ENCODE measurements at regions not wholly inside any gene's neighbourhood (a gene's known extent, or its start where the extent isn't known, plus 50 kb on each side); places are given as distances from the start of the nearest gene placed in this dataset.
"Not testable (repeated sequence)": the region's sequence is repeated elsewhere in the genome, so short reads cannot be mapped to it uniquely, and the experiment has no call there.

DNA sequence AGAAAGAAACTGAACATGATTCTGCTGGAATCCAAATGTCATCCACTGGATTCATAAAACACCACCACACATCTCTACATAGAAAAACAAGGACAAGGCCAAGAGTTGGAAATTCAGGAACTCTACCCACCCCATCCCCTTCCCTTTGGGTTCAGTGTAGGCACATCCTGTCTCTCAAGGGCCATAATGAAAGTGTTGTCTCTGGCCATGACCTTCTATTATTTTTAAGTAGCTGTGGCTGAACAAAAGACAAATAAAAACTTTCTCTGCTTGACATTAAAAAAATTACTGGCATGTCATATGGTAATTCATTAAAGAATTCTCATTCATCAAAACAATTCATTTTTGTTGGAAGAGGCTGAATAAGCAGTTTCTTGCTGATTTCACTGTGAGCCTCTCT is 54.9 kb upstream of the ZBTB18 start:
- DNase-seq = no peak

GRCh38 chr1:243991650-243992049 is 59.4 kb upstream of the ZBTB18 start:
- no peak for DNase-seq

GRCh38 chr1:243984788-243985187 is 66.3 kb upstream of the ZBTB18 start:
- DNase-seq = no peak

DNA sequence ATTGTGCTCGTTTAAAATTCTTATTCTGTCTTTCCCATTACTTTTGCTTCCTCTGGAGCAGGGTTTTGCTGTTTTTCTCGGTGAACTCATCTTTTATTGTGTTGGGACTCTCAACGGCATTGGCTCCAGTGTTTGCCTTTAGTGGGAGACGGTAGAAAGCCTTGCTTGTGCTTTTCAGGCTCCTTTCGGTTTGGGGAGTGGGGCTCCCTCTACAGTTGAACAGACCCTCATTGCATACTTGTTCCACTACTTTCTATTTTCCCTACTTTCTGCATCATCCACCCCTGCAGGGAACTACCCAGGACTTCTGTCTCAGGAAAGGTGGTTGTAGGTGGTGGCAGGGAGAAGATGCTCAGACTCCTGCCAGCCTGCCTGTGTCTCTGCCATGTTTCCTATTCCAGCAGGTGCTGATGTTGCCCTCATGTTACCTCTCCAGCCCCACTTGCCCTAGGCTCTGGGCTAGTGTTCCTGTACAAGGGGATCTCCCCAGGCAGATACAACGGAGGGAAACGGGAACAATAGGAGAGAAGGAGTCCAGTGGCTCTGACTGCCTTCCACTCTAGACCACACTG is 68.5 kb upstream of the ZBTB18 start:
- no peak for DNase-seq

- no peak for DNase-seq
These were observed 70.6 kb upstream of the ZBTB18 start for GRCh38 chr1:243980471-243980870.

- no peak for DNase-seq
These were observed 71.0 kb upstream of the ZBTB18 start for GRCh38 chr1:243980071-243980470.

DNA sequence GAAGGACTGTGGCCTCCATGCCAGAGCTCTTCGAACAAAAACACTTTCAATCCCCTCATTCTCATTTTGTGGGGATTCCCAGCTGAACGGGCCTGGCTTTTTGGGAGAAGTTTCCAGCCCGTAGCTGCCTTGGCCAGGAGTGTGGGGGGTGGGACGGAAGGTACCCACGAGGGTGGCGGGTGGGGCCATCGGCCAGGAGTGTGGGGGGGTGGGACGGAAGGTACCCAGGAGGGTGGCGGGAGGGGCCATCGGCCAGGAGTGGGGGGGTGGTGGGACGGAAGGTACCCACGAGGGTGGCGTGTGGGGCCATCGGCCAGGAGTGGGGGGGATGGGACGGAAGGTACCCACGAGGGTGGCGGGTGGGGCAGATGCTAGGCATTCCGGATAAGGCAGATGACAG is 71.7 kb upstream of the ZBTB18 start:
- DNase-seq = no peak

DNA sequence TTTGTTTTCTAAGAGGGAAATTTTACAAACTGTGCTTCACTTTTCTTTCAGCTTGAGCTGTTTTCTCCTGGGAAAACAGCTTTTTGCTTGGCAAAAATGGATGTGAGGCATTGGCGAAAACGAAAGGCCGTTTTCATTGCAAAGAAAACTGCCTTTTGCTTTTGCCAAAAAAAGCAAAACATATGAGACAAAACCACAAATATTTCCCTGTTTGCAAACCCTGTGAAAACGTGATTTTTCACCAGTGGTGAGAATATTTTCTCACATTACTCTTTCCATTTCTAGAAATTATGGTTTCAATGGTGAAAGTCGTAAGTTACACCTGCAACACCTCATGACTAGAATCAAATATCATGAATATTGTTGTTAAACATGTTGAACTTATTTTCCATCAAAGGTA is 74.0 kb upstream of the ZBTB18 start:
- peak; percentile 29 for DNase-seq

- peak; percentile 13 for DNase-seq
These were observed 76.4 kb upstream of the ZBTB18 start for GRCh38 chr1:243974451-243975292.

DNA sequence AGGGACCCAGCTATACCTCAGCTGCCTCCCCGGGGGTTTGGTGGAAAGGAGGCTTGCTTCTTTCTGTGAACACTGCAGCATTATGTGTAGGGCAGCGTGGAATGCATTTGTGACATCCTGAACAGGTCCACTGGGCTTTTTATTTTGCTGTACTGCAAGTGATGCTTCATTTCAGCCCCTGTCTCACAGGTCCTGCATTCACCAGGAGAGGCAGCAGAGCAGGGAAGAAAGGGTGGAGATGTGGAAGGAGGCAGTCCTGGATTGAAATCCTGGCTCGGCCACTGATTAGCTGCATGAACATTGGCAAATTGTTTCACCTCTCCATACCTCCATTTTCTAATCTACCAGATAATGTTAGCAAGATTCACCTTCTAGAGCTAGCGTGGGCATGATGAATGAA is 77.9 kb upstream of the ZBTB18 start:
- DNase-seq = no peak

DNA sequence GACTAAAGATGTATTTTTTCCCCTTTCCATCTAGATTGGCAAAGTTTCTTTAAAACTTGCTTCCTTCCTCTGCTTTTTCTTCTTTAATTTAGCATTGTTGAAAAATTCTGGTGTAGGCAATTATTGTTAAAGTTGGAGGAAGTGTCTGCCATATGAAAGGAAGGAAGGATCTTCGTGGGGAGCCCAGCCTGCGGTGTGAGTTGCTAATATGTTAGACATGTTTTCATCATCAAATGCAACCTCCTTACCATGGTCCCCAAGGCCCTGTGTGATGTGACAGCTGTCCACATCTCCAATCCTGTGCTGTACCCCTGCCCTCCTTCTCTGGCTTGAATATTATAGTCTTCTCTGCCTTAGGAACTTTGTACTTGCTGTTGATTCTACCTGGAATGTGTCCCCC is 81.0 kb upstream of the ZBTB18 start:
- DNase-seq = no peak

- peak; percentile 86 for DNase-seq
These were observed 82.7 kb upstream of the ZBTB18 start for GRCh38 chr1:243968413-243968812.

DNA sequence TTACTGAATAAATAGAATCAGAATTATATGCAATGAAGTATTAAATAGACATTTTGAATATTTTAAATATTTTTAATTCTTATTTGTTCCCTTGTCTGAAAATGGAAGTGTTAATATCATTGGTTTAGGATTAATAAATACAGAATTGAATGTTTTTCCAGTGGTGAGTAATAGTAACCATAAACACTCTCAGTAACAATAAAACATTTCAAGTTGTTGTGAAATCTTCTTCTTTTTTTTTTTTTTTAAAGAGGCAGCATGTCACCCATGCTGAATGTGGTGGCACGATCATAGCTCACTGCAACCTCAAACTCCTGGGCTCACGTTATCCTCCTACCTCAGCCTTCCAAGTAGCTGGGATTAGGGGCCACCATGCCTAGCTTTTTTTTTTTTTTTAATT is 86.2 kb upstream of the ZBTB18 start:
- DNase-seq = no peak

GRCh38 chr1:243963571-243963970 is 87.5 kb upstream of the ZBTB18 start:
- no peak for DNase-seq

DNA sequence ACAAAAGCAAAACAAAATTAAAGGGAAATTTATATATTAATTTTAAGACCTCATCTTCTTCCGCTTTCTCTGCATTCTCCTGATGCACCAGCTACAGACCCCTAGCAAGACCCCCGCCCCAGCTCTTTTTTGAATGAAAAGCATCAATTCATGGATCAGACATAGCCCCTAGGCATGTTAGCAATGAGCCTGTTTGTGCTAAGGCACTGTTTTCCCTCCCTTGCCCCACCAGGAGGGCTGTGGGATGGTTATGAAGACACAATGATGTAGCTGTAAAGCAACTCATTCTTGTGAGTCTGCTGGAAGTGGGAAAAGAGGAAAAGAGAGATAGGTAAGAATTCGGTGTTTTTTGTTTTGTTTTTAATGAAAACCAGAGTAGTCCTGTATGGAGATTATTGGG is 88.5 kb upstream of the ZBTB18 start:
- no peak for DNase-seq

GRCh38 chr1:243959998-243960397 is 91.1 kb upstream of the ZBTB18 start:
- no peak for DNase-seq

DNA sequence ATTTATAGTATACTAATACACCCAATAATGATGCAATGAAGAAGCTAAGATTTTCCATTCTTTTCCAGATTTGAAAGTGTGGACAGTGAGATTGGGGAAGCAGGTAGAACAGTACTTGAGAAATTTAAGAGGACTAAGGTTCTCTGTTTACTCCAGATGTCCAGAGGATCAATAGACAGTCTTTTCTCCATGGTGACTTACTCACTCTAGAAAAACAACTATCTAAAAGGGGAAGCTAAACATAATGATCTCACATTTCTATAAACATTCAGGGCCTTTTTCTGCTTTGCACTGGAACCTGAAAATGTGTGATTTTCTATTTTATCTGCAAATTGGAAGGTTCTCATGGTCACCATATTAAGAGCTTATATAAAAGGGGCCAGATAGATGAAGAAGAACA is 93.9 kb upstream of the ZBTB18 start:
- DNase-seq = no peak

GRCh38 chr1:243956450-243956849 is 94.6 kb upstream of the ZBTB18 start:
- DNase-seq = peak; percentile 36

DNA sequence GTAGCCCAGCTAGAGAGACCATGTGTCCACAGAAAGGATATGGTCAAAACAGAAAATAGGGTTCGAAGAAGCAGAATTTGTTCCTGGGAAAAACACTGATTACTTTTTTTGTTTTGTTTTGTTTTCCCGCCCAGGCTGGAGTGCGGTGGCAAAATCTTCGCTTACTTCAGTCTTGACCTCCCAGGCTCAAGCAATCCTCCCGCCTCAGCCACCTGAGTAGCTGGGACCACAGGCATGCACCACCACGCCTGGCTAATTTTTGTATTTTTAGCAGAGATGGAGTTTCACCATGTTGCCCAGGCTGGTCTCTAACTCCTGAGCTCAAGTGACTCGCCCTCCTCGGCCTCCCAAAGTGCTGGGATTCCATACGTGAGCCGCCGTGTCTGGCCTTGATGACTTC is 99.9 kb upstream of the ZBTB18 start:
- not testable (repeated sequence) for DNase-seq

DNA sequence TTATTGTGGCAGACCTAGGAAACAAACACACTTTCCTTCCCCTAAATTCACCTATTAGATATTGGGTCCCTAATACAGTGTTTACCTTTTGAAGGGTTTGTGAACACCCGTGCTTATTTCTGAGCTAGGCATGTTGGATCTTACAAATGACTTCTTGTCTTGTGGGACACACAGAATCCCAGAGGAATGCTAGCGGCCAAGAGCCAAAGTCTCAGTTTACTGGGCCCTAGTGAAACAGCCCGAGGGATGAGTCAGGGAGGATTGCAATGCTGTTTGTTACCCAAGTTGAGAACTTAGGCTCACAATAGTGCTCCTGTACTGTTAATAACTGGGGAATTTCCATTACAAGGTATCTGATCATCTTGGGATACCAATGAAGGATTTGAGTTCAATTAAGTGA is 100.1 kb upstream of the AKT3 start:
- peak; percentile 91 for DNase-seq

- peak; percentile 42 for DNase-seq
These were observed 96.9 kb upstream of the AKT3 start for GRCh38 chr1:243946946-243947345.

DNA sequence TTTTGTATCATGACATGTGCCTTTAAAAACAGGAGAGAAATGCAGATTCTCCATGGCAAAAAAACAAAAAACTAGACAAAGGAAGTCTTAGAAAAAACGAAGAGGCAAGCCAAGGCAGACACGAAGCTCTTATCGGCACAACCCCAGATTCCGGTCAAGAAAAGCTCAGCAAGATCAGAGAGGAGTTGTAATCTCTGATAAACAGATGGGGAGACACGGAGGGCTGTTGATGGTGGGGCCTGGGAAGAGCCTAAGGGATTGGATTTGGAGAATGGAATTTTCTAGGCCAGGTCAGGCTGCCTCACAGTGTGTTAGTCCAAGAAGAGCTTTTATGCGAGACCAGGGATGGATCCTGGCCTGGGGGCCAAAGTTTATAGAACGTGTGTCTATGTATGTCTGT is 96.2 kb upstream of the AKT3 start:
- no peak for DNase-seq

DNA sequence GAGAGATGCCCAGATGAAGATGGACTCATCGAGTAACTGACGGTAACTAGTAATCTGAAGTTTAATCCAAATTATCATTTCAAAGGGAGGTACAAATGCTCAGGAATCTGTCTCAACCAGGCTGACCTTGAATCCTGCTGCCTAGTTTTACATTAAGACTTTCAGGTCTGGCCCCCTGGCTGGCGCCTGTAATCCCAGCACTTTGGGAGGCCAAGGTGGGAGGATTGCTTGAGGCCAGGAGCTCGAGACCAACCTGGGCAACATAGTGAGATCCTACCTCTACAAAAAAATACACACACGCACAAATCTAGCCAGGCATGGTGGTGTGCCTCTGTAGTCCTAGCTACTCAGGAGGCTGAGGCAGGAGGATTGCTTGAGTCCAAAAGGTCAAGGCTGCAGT is 95.7 kb upstream of the AKT3 start:
- no peak for DNase-seq

DNA sequence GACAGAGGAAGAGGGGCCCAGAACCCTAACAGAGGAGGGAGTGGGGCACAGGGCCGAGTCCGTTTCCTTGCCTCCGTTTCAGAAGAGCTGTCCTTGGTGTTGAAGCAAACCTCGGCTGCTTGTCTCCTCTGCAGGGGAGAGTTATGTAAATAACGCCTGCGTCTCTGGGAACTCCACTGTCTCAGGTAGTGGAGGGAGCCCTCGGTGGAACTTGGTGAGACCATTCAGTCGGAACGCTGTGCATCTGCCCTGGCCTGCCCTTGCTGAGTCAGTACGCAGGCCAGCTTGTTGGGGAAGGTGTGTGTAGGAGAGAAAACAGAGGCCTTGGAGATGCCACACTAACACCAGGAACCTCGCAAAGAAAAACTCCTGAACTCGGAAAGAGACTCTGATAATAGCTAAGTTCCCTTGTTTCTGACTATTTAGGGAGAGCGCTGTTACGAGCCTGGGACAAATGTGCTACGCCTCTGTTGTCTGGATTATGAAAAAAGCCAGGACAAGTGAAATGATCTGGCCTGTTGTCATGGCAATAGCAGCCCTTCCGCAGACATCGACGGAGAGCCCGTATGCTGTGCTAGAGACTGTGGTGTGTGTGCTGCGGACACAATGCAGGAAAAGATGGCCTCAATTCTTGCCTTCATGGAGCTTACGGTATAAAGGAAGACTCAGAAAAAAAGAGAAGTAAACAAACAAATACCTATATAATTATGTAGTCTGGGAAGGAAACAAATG is 94.6 kb upstream of the AKT3 start:
- peak; percentile 21 for DNase-seq

All from EL (cell line).